ENCODE measurements at regions not wholly inside any gene's neighbourhood (a gene's known extent, or its start where the extent isn't known, plus 50 kb on each side); places are given as distances from the start of the nearest gene placed in this dataset.

DNA sequence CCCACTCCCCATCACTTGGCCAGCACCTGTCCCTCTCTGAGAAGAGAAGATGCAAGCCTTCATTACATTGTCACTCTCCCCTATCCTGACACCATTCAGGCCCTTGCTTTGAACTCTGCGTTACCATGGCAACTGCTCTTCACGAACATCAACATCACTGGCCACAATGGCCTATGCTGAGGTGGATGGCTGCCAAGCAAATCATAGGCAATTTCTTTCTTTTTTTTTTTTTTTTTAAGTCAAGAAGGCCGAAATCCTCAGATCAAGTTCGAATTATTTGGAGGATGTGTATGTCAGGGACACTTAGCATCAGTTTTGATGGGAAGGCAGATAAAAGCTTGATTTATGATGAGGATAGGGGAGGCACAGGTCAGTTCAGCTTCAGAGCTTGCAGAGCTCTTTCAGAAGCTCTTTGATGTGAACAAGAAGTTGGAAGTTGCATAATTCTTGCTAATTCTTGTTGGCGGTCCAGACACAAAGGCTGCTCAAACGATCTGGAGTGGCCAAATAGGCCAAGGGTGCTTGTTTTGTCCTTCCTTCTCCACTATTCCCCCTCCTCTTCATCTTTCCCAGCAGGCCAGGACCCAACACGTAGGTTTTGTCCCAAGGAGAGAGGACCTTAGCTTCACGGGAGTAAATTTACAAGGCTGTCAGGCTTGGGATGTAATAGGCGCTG, 179.9 kb upstream of the NPVF start:
- TF ChIP-seq POLR2AphosphoS5 (IDR thresholded peaks at IDR 0.05; ENCODE audit: borderline replicate concordance, low read depth, low read length) (no peak), EZH2 (IDR thresholded peaks at IDR 0.05) (no peak), FOXP2 (optimal IDR thresholded peaks at IDR 0.05; ENCODE audit: control extremely low read depth, extremely low read length, insufficient read depth) (no peak)

Data from SK-N-MC (cell line).